ENCODE measurements at regions not wholly inside any gene's neighbourhood (a gene's known extent, or its start where the extent isn't known, plus 50 kb on each side); places are given as distances from the start of the nearest gene placed in this dataset.

- Histone ChIP-seq H2AFZ (ENCODE audit: low read length) (no peak overlapping the region), H3K79me2 (ENCODE audit: low read length) (no peaks in the 10 kb centered on the region), H3K4me2 (ENCODE audit: low read depth, low read length, poor library complexity, severe bottlenecking) (no peak overlapping the region), H3K4me3 (ENCODE audit: low read length) (no peak overlapping the region), H3K9ac (ENCODE audit: low read length) (no peak overlapping the region), H3K4me1 (ENCODE audit: low read length) (peaks cover 5% of the 10 kb centered on the region; the same call in 1 of the 2 replicates), H4K20me1 (ENCODE audit: insufficient read depth, low read depth, low read length) (no peaks in the 10 kb centered on the region), H3K27ac (ENCODE audit: low read length) (no peak overlapping the region), H3K27me3 (ENCODE audit: low read length) (no peaks in the 10 kb centered on the region), H3K9me2 (replicated peaks; ENCODE audit: insufficient read depth, low read length) (no peaks in the 10 kb centered on the region), H3K9me3 (ENCODE audit: low read length) (no peaks in the 10 kb centered on the region), H3K36me3 (ENCODE audit: insufficient read depth, low read length) (no peaks in the 10 kb centered on the region)
- no peak for DNase-seq
These were observed 52.0 kb upstream of the GATA5 start for GRCh38 chr20:62527781-62528180.

GRCh38 chr20:62528983-62529891, 53.4 kb upstream of the GATA5 start:
- H3K4me3 ChIP-seq (ENCODE audit: low read length): no peak overlapping the region
- DNase-seq: no peak
- no peaks in the 10 kb centered on the region for H3K4me1 ChIP-seq (ENCODE audit: low read length)
- H3K4me2 ChIP-seq (ENCODE audit: low read depth, low read length, poor library complexity, severe bottlenecking): no peak overlapping the region
- no peak overlapping the region for H3K9ac ChIP-seq (ENCODE audit: low read length)
- H4K20me1 ChIP-seq (ENCODE audit: insufficient read depth, low read depth, low read length): no peaks in the 10 kb centered on the region
- H3K27me3 ChIP-seq (ENCODE audit: low read length): no peaks in the 10 kb centered on the region
- H3K36me3 ChIP-seq (ENCODE audit: insufficient read depth, low read length): no peaks in the 10 kb centered on the region
- H2AFZ ChIP-seq (ENCODE audit: low read length): no peak overlapping the region
- H3K9me2 ChIP-seq (replicated peaks; ENCODE audit: insufficient read depth, low read length): no peaks in the 10 kb centered on the region
- no peaks in the 10 kb centered on the region for H3K79me2 ChIP-seq (ENCODE audit: low read length)
- H3K9me3 ChIP-seq (ENCODE audit: low read length): no peaks in the 10 kb centered on the region
- H3K27ac ChIP-seq (ENCODE audit: low read length): no peak overlapping the region

- no peaks in the 10 kb centered on the region for H3K9me3 ChIP-seq (ENCODE audit: low read length)
- no peak overlapping the region for H3K4me3 ChIP-seq (ENCODE audit: low read length)
- no peak overlapping the region for H3K4me2 ChIP-seq (ENCODE audit: low read depth, low read length, poor library complexity, severe bottlenecking)
- H3K9me2 ChIP-seq (replicated peaks; ENCODE audit: insufficient read depth, low read length): no peaks in the 10 kb centered on the region
- no peak for DNase-seq
- no peaks in the 10 kb centered on the region for H3K36me3 ChIP-seq (ENCODE audit: insufficient read depth, low read length)
- no peaks in the 10 kb centered on the region for H3K27me3 ChIP-seq (ENCODE audit: low read length)
- H2AFZ ChIP-seq (ENCODE audit: low read length): no peak overlapping the region
- H3K9ac ChIP-seq (ENCODE audit: low read length): no peak overlapping the region
- no peak overlapping the region for H3K27ac ChIP-seq (ENCODE audit: low read length)
- no peaks in the 10 kb centered on the region for H3K79me2 ChIP-seq (ENCODE audit: low read length)
- no peaks in the 10 kb centered on the region for H4K20me1 ChIP-seq (ENCODE audit: insufficient read depth, low read depth, low read length)
- H3K4me1 ChIP-seq (ENCODE audit: low read length): no peaks in the 10 kb centered on the region
These were observed 54.3 kb upstream of the GATA5 start for GRCh38 chr20:62529896-62530642.

GRCh38 chr20:62530643-62531032, 54.8 kb upstream of the GATA5 start:
- Histone ChIP-seq H3K4me3 (ENCODE audit: low read length) (no peak overlapping the region), H3K79me2 (ENCODE audit: low read length) (no peaks in the 10 kb centered on the region), H3K36me3 (ENCODE audit: insufficient read depth, low read length) (no peaks in the 10 kb centered on the region), H3K9ac (ENCODE audit: low read length) (no peak overlapping the region), H3K27ac (ENCODE audit: low read length) (no peak overlapping the region), H3K4me1 (ENCODE audit: low read length) (no peaks in the 10 kb centered on the region), H3K4me2 (ENCODE audit: low read depth, low read length, poor library complexity, severe bottlenecking) (no peak overlapping the region), H3K9me3 (ENCODE audit: low read length) (no peaks in the 10 kb centered on the region), H4K20me1 (ENCODE audit: insufficient read depth, low read depth, low read length) (no peaks in the 10 kb centered on the region), H3K9me2 (replicated peaks; ENCODE audit: insufficient read depth, low read length) (no peaks in the 10 kb centered on the region), H3K27me3 (ENCODE audit: low read length) (no peaks in the 10 kb centered on the region), H2AFZ (ENCODE audit: low read length) (no peak overlapping the region)
- no peak for DNase-seq

GRCh38 chr20:62531046-62531838, 55.4 kb upstream of the GATA5 start:
- Histone ChIP-seq H3K36me3 (ENCODE audit: insufficient read depth, low read length) (no peaks in the 10 kb centered on the region), H3K79me2 (ENCODE audit: low read length) (no peaks in the 10 kb centered on the region), H4K20me1 (ENCODE audit: insufficient read depth, low read depth, low read length) (no peaks in the 10 kb centered on the region), H3K4me3 (ENCODE audit: low read length) (no peak overlapping the region), H2AFZ (ENCODE audit: low read length) (no peak overlapping the region), H3K9me3 (ENCODE audit: low read length) (no peaks in the 10 kb centered on the region), H3K27ac (ENCODE audit: low read length) (no peak overlapping the region), H3K9me2 (replicated peaks; ENCODE audit: insufficient read depth, low read length) (no peaks in the 10 kb centered on the region), H3K27me3 (ENCODE audit: low read length) (no peaks in the 10 kb centered on the region), H3K4me1 (ENCODE audit: low read length) (no peaks in the 10 kb centered on the region), H3K9ac (ENCODE audit: low read length) (no peak overlapping the region), H3K4me2 (ENCODE audit: low read depth, low read length, poor library complexity, severe bottlenecking) (no peak overlapping the region)
- no peak for DNase-seq

- no peaks in the 10 kb centered on the region for H3K4me1 ChIP-seq (ENCODE audit: low read length)
- H3K9me3 ChIP-seq (ENCODE audit: low read length): no peaks in the 10 kb centered on the region
- no peaks in the 10 kb centered on the region for H3K36me3 ChIP-seq (ENCODE audit: insufficient read depth, low read length)
- no peak overlapping the region for H3K4me3 ChIP-seq (ENCODE audit: low read length)
- DNase-seq: no peak
- no peaks in the 10 kb centered on the region for H3K79me2 ChIP-seq (ENCODE audit: low read length)
- no peak overlapping the region for H3K9ac ChIP-seq (ENCODE audit: low read length)
- no peaks in the 10 kb centered on the region for H4K20me1 ChIP-seq (ENCODE audit: insufficient read depth, low read depth, low read length)
- no peak overlapping the region for H3K27ac ChIP-seq (ENCODE audit: low read length)
- H2AFZ ChIP-seq (ENCODE audit: low read length): no peak overlapping the region
- no peaks in the 10 kb centered on the region for H3K27me3 ChIP-seq (ENCODE audit: low read length)
- H3K9me2 ChIP-seq (replicated peaks; ENCODE audit: insufficient read depth, low read length): no peaks in the 10 kb centered on the region
- no peak overlapping the region for H3K4me2 ChIP-seq (ENCODE audit: low read depth, low read length, poor library complexity, severe bottlenecking)
These were observed 57.1 kb upstream of the GATA5 start for GRCh38 chr20:62532921-62533320.

- no peak overlapping the region for H3K4me3 ChIP-seq (ENCODE audit: low read length)
- no peak overlapping the region for H3K27ac ChIP-seq (ENCODE audit: low read length)
- no peaks in the 10 kb centered on the region for H3K79me2 ChIP-seq (ENCODE audit: low read length)
- no peak overlapping the region for H3K9ac ChIP-seq (ENCODE audit: low read length)
- H3K4me2 ChIP-seq (ENCODE audit: low read depth, low read length, poor library complexity, severe bottlenecking): no peak overlapping the region
- H3K9me3 ChIP-seq (ENCODE audit: low read length): no peaks in the 10 kb centered on the region
- H3K9me2 ChIP-seq (replicated peaks; ENCODE audit: insufficient read depth, low read length): no peaks in the 10 kb centered on the region
- H3K4me1 ChIP-seq (ENCODE audit: low read length): no peaks in the 10 kb centered on the region
- no peaks in the 10 kb centered on the region for H3K36me3 ChIP-seq (ENCODE audit: insufficient read depth, low read length)
- no peaks in the 10 kb centered on the region for H4K20me1 ChIP-seq (ENCODE audit: insufficient read depth, low read depth, low read length)
- no peak for DNase-seq
- no peak overlapping the region for H2AFZ ChIP-seq (ENCODE audit: low read length)
- no peaks in the 10 kb centered on the region for H3K27me3 ChIP-seq (ENCODE audit: low read length)
These were observed 58.0 kb upstream of the GATA5 start for GRCh38 chr20:62533591-62534495.
